Thoracic aorta (tissue), 2 donors: ENCODE measurements at regions not wholly inside any gene's neighbourhood (a gene's known extent, or its start where the extent isn't known, plus 50 kb on each side); places are given as distances from the start of the nearest gene placed in this dataset.

Experiments used
- ATAC-seq: fragments of 150-250 bp; one replicate; pipeline ENCODE4 v1.8.0; 2017; ENCODE audit warnings: low read depth; ENCODE audit not compliant: insufficient number of reproducible peaks, low FRiP score
- DNase-seq: peaks from one replicate; pipeline ENCODE4 v3.0.0-alpha.2; 2020; ENCODE audit warnings: low spot score
- H3K27ac ChIP-seq, 2 donors: fragments of 200-600 bp; sonication (generic); 1 replicate in 1 of 2; 2 replicates in 1 of 2; pipeline ENCODE4 v1.5.1; 2016; ENCODE audit warnings: mild to moderate bottlenecking in 2 of 2, moderate library complexity in 2 of 2
- H3K27me3 ChIP-seq: fragments of 200-600 bp; sonication (generic); replicated peaks from 2 replicates; pipeline ENCODE4 v1.6.0; 2016; ENCODE audit warnings: mild to moderate bottlenecking; ENCODE audit not compliant: insufficient read depth
- H3K36me3 ChIP-seq: fragments of 200-600 bp; sonication (generic); one replicate; pipeline ENCODE4 v1.5.1; 2016
- H3K4me1 ChIP-seq, 2 donors: fragments of 200-600 bp; sonication (generic); 1 replicate in 1 of 2; 2 replicates in 1 of 2; pipeline versions ENCODE4 v1.5.1 to v1.6.0; 2016; ENCODE audit warnings: low read depth in 2 of 2, mild to moderate bottlenecking in 1 of 2; ENCODE audit not compliant: control insufficient read depth in 1 of 2
- H3K4me3 ChIP-seq: fragments of 200-600 bp; sonication (generic); 2 replicates; pipeline ENCODE4 v1.5.1; 2016; ENCODE audit warnings: mild to moderate bottlenecking
- H3K9me3 ChIP-seq: fragments of 200-600 bp; sonication (generic); 2 replicates; pipeline ENCODE4 v1.5.1; 2016
- CTCF ChIP-seq: fragments of 200-600 bp; sonication (generic); IDR thresholded peaks from one replicate; pipeline ENCODE4 v1.5.1; 2019; ENCODE audit warnings: antibody characterized with exemption

GRCh38 chr7:128178611-128179010, 62.5 kb upstream of the LEP start:
- DNase-seq, result no peak
- H3K27me3 ChIP-seq, result no peaks in the 10 kb centered on the region

GRCh38 chr7:128188396-128189230, 52.5 kb upstream of the LEP start:
- Histone ChIP-seq H3K4me3 (no peak overlapping the region), H3K27ac (no peak overlapping the region), H3K27me3 (no peaks in the 10 kb centered on the region), H3K9me3 (no peaks in the 10 kb centered on the region), H3K36me3 (no peaks in the 10 kb centered on the region), H3K4me1 (no peaks in the 10 kb centered on the region)
- TF ChIP-seq CTCF, result no peak
- DNase-seq (no peak), ATAC-seq (no peak)

More at GRCh38 chr7:128178611-128179010, 62.5 kb upstream of the LEP start:
- Histone ChIP-seq H3K4me3 (no peak overlapping the region), H3K36me3 (no peaks in the 10 kb centered on the region), H3K27ac (no peak overlapping the region), H3K9me3 (no peaks in the 10 kb centered on the region), H3K4me1 (no peaks in the 10 kb centered on the region)
- no peak for ATAC-seq
- no peak for TF ChIP-seq CTCF

GRCh38 chr7:128189231-128189930, 51.7 kb upstream of the LEP start:
- ATAC-seq (no peak), DNase-seq (no peak)
- peaks cover 3% of the 10 kb centered on the region for H3K27me3 ChIP-seq
- H3K36me3 ChIP-seq, result no peaks in the 10 kb centered on the region
- peaks cover 3% of the 10 kb centered on the region for H3K9me3 ChIP-seq
- no peak overlapping the region for H3K4me3 ChIP-seq
- no peaks in the 10 kb centered on the region for H3K4me1 ChIP-seq
- no peak for TF ChIP-seq CTCF
- H3K27ac ChIP-seq, result no peak overlapping the region

- Histone ChIP-seq H3K27me3 (peaks cover 3% of the 10 kb centered on the region), H3K9me3 (peaks cover 11% of the 10 kb centered on the region), H3K4me3 (no peak overlapping the region), H3K4me1 (no peaks in the 10 kb centered on the region), H3K27ac (no peak overlapping the region), H3K36me3 (no peaks in the 10 kb centered on the region)
- DNase-seq (no peak), ATAC-seq (no peak)
- no peak for TF ChIP-seq CTCF
Observed at GRCh38 chr7:128190051-128190647, 50.9 kb upstream of the LEP start.
